Breast epithelium (tissue), 3 donors: ENCODE measurements at regions not wholly inside any gene's neighbourhood (a gene's known extent, or its start where the extent isn't known, plus 50 kb on each side); places are given as distances from the start of the nearest gene placed in this dataset.

Experiments used
- CTCF ChIP-seq, 3 donors: fragments of 450-650 bp; IDR thresholded peaks; one replicate each; pipeline ENCODE4 v1.5.1; 2016 to 2017; ENCODE audit warnings: antibody characterized with exemption in 3 of 3, mild to moderate bottlenecking in 3 of 3, moderate library complexity in 3 of 3
- POLR2A ChIP-seq: fragments of 450-650 bp; IDR thresholded peaks from one replicate; pipeline ENCODE4 v1.6.1; 2016; ENCODE audit warnings: antibody characterized with exemption, mild to moderate bottlenecking, moderate library complexity
- POLR2AphosphoS5 ChIP-seq, 3 donors: sonication (generic); formaldehyde crosslinking; IDR thresholded peaks; one replicate each; pipeline ENCODE4 v1.6.1; 2017; ENCODE audit warnings: antibody characterized with exemption in 3 of 3

- no peak for TF ChIP-seq CTCF (IDR thresholded peaks at IDR 0.05)
- no peak for TF ChIP-seq POLR2A
- no peak for TF ChIP-seq POLR2AphosphoS5 (IDR thresholded peaks at IDR 0.05)
Measured at GRCh38 chr9:118767571-118767970, 601.7 kb downstream of the BRINP1 start.
